Spinal cord (tissue), 9 donors: ENCODE measurements at regions not wholly inside any gene's neighbourhood (a gene's known extent, or its start where the extent isn't known, plus 50 kb on each side); places are given as distances from the start of the nearest gene placed in this dataset.

Source experiments
- DNase-seq, 6 donors: peaks; one replicate each; pipeline versions ENCODE4 v3.0.0 to v3.0.0-alpha.2; 2013 to 2015; ENCODE audit warnings: low spot score in 6 of 6, low read depth in 4 of 6
- H3K27ac ChIP-seq: one replicate; pipeline ENCODE4 v1.5.1; 2013; ENCODE audit warnings: low read depth, low read length, control low read depth
- H3K27me3 ChIP-seq: one replicate; pipeline ENCODE4 v1.6.1; 2013; ENCODE audit warnings: low read length; ENCODE audit not compliant: control insufficient read depth, insufficient read depth
- H3K36me3 ChIP-seq: one replicate; pipeline ENCODE4 v1.6.1; 2013; ENCODE audit warnings: low read length; ENCODE audit not compliant: control insufficient read depth, insufficient read depth
- H3K4me1 ChIP-seq: one replicate; pipeline ENCODE4 v1.6.1; 2013; ENCODE audit warnings: low read length; ENCODE audit not compliant: control insufficient read depth, insufficient read depth
- H3K4me3 ChIP-seq: one replicate; pipeline ENCODE4 v1.5.1; 2013; ENCODE audit warnings: low read depth, low read length, control low read depth
- H3K9me3 ChIP-seq: one replicate; pipeline ENCODE4 v1.6.1; 2013; ENCODE audit warnings: low read length; ENCODE audit not compliant: control insufficient read depth, insufficient read depth
- WGBS: methylation state at CpG from one replicate; pipeline ENCODE4 v1.1.5; 2013; ENCODE audit warnings: missing lambda C conversion rate; ENCODE audit not compliant: insufficient coverage; 5-methylcytosine and 5-hydroxymethylcytosine counted together
- donor health status: healthy.

- no peak for DNase-seq
- no peaks in the 10 kb centered on the region for H3K4me1 ChIP-seq
- H3K4me3 ChIP-seq, result no peak overlapping the region
- H3K27ac ChIP-seq, result no peak overlapping the region
- WGBS, result 83% methylated on average over 1 of the region's 5 CpGs
- no peaks in the 10 kb centered on the region for H3K9me3 ChIP-seq
- no peaks in the 10 kb centered on the region for H3K27me3 ChIP-seq
- H3K36me3 ChIP-seq, result no peaks in the 10 kb centered on the region
Observed at GRCh38 chr5:113776168-113776567, 262.7 kb downstream of the YTHDC2 start.

DNA sequence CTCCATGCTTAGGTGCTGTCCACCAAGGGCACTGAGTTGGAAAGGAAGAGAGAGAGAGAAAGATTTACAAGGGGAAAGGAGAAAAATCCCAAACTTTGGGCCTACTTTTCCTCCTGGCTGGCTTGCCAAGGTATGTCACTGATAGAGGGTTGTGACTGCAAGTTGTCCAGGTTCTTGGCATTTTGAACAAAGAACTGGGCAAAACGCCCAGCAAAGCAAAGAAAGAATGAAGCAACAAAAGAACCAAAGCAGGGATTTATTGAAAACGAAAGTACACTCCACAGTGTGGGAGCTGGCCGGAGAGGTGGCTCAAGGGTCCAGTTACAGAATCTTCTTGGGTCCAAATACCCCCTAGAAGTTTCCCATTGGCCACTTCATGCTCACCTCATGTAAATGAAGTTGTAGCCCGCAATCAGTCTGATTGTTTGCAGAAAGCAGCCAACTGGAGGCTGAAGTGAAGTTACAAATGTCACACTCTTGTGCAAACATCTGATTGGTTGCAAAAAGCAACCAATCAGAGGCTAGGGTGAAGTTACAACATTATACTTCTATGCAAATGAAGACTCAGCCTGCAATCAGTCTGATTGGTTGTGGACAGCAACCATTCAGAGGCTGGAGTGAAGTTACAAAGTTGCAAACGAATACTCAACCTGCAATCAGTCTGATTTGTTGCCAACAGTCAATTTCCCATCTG lies 263.5 kb downstream of the YTHDC2 start:
- H3K4me3 ChIP-seq, result no peak overlapping the region
- H3K9me3 ChIP-seq, result no peaks in the 10 kb centered on the region
- 36% methylated on average over 3 of the region's 5 CpGs for whole genome bisulfite sequencing
- no peaks in the 10 kb centered on the region for H3K4me1 ChIP-seq
- no peaks in the 10 kb centered on the region for H3K36me3 ChIP-seq
- peak in 4 of 6 donors; percentile 31 to 72 (median 40) for DNase-seq
- no peak overlapping the region for H3K27ac ChIP-seq
- H3K27me3 ChIP-seq, result no peaks in the 10 kb centered on the region

DNA sequence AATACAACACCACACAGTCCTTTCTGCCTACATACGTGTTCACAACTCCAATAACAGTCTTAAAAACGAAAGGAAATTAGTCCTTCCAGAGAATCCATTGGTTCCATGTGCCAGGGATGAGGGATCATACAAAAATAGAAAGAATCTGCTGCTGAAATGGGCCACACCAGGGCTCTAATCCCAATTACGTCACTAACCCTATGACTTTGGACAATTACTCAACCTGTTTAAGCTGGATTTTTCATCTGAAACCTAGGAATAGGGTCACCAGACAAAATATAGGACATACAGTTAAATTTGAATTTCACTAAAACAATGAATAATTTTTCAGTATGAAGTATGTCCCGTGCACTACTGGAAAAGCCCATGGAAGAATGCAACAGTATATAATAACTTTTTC lies 264.7 kb downstream of the YTHDC2 start:
- 100% methylated on average over 1 of the region's 4 CpGs for WGBS
- Histone ChIP-seq H3K27ac (no peak overlapping the region), H3K27me3 (no peaks in the 10 kb centered on the region), H3K36me3 (no peaks in the 10 kb centered on the region), H3K4me3 (no peak overlapping the region), H3K4me1 (no peaks in the 10 kb centered on the region), H3K9me3 (no peaks in the 10 kb centered on the region)
- no peak for DNase-seq

DNA sequence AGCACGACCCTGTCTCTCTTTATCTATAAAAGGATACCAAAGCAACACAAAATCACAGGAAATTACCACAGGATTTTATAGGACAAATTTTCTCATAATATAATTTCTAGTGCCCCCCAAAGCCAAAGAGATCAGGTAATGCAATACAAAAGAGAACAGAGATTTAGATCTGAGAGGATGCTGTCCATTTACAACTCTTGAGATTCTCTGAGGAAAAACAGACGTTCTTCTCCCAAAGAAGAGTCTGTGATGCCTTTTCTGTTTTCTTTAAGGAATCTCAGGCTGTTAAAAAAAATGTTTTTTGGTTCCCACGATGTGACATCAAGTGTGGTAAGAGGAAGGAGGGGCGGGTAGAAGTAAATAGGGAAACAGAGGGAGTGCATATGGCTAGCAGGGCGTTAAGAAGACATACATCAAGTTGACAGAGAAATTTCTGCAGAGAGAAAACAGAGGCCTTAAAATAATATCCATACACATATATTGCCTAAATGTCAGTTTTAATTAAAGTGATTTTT lies 274.7 kb downstream of the YTHDC2 start:
- 80% methylated on average over 1 of the region's 5 CpGs for WGBS

DNA sequence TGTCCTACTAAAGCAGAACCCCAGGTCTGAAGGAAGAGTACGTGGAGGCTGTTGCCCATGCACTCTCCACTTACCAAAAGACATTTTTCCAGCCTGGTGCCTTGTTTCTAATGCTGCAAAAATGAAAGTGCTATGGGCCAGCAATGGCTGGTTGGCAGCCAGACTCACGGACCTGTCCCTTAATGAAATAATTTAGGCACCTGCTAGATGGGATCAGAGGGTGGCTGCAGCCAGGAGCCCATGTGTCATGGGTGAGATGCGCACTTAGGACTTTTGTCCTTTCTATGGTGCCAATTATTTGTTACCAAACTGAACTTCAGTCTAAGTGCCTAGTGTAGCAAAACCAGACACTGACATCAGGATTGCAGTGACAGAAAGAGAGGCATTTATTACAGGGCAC lies 276.3 kb downstream of the YTHDC2 start:
- Histone ChIP-seq H3K4me1 (no peaks in the 10 kb centered on the region), H3K27me3 (no peaks in the 10 kb centered on the region), H3K27ac (no peak overlapping the region), H3K4me3 (no peak overlapping the region), H3K9me3 (no peaks in the 10 kb centered on the region), H3K36me3 (no peaks in the 10 kb centered on the region)
- WGBS, result 57% methylated on average over 1 of the region's 3 CpGs
- DNase-seq, result no peak

More for the DNA sequence above, 274.7 kb downstream of the YTHDC2 start:
- Histone ChIP-seq H3K36me3 (no peaks in the 10 kb centered on the region), H3K9me3 (no peaks in the 10 kb centered on the region), H3K27ac (no peak overlapping the region), H3K27me3 (no peaks in the 10 kb centered on the region), H3K4me3 (no peak overlapping the region), H3K4me1 (no peaks in the 10 kb centered on the region)
- peak in 1 of 6 donors; percentile 40 for DNase-seq

GRCh38 chr5:113792806-113793205 lies 279.3 kb downstream of the YTHDC2 start:
- H3K36me3 ChIP-seq, result no peaks in the 10 kb centered on the region
- no peaks in the 10 kb centered on the region for H3K27me3 ChIP-seq
- no peak overlapping the region for H3K27ac ChIP-seq
- 39% methylated on average over 3 of the region's 4 CpGs for WGBS
- H3K4me3 ChIP-seq, result no peak overlapping the region
- peak in 4 of 6 donors; percentile 23 to 72 (median 38) for DNase-seq
- H3K9me3 ChIP-seq, result no peaks in the 10 kb centered on the region
- no peaks in the 10 kb centered on the region for H3K4me1 ChIP-seq

DNA sequence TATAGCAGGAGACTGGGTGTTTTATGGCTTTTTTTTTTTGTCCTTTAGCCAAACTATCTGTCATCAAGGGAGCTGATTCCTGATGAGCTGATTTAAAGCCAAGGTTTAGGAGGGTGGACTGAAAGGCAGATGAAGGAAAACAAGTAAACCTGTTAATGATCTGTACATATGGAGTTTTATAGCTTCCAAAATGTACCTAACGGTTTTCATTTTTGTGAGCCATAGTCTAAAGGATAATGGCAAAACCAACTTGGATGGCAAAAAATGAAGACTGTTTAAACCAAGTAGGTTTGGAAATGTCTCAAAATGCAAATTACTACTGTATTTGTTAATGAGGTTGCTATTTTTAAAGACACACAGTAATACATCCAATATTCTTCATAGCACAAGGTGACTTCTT lies 281.5 kb downstream of the YTHDC2 start:
- no peaks in the 10 kb centered on the region for H3K27me3 ChIP-seq
- H3K4me1 ChIP-seq, result no peaks in the 10 kb centered on the region
- no peaks in the 10 kb centered on the region for H3K9me3 ChIP-seq
- H3K4me3 ChIP-seq, result no peak overlapping the region
- H3K27ac ChIP-seq, result no peak overlapping the region
- peak in 1 of 6 donors; percentile 55 for DNase-seq
- H3K36me3 ChIP-seq, result no peaks in the 10 kb centered on the region
- no CpG with 5 or more reads among the region's 1 CpG for WGBS

DNA sequence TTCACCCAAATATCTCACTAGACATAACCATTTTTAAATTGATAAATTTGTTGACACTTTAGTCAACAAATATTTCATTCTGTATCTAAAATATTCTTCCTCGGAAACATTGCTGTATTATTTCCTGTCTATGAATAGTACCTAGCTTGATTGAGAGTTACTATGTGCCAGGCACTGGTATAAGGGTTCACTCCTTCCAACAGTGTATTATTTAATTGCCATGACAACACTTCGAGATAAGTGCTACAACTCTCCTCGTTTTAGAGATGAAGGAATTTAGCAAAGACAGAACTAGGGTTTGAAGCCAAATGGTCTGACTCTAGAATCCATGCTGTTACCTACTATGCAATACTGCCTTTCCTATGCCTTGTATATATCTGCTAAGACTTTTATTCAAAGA lies 287.2 kb downstream of the YTHDC2 start:
- WGBS, result 80% methylated on average over 1 of the region's 3 CpGs
- no peak for DNase-seq
- H3K4me3 ChIP-seq, result no peak overlapping the region
- no peaks in the 10 kb centered on the region for H3K36me3 ChIP-seq
- no peak overlapping the region for H3K27ac ChIP-seq
- H3K27me3 ChIP-seq, result no peaks in the 10 kb centered on the region
- H3K9me3 ChIP-seq, result no peaks in the 10 kb centered on the region
- H3K4me1 ChIP-seq, result no peaks in the 10 kb centered on the region

- Histone ChIP-seq H3K4me3 (no peak overlapping the region), H3K27me3 (no peaks in the 10 kb centered on the region), H3K4me1 (peaks cover 10% of the 10 kb centered on the region), H3K9me3 (no peaks in the 10 kb centered on the region), H3K36me3 (no peaks in the 10 kb centered on the region), H3K27ac (no peak overlapping the region)
- no peak for DNase-seq
- no CpG with 5 or more reads among the region's 4 CpGs for WGBS
Observed at GRCh38 chr5:113804264-113804663, 290.8 kb downstream of the YTHDC2 start.

DNA sequence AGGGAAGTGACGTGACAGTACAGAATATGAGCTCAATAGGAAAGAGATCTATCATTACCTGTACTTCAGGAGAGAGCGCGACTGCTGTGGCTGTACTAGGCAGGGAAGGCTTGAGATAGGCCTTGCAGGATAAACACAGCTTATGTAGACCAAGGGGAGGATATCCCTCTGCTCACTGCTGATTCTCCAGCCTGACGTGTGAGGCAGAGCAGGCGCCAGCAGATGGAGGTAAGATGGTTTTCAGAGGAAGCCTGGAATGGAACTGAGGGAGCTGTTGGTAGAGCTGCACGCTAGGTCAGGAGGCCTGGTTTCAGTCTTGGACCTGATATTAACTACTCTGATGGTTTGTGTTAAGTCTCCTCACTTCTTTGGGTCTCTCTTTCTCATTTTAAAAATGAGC lies 291.4 kb downstream of the YTHDC2 start:
- H3K9me3 ChIP-seq, result no peaks in the 10 kb centered on the region
- no peaks in the 10 kb centered on the region for H3K27me3 ChIP-seq
- H3K36me3 ChIP-seq, result no peaks in the 10 kb centered on the region
- 81% methylated on average over 6 of the region's 6 CpGs for WGBS
- no peak for DNase-seq
- no peak overlapping the region for H3K4me3 ChIP-seq
- no peak overlapping the region for H3K27ac ChIP-seq
- peaks cover 10% of the 10 kb centered on the region for H3K4me1 ChIP-seq
